Activated T-helper 2 cell treated with anti-CD3 and anti-CD28 coated beads, Interferon-gamma antibody, Interleukin-2, Interleukin-4, amounts not matched to agents 10 μg/mL and 5 μg/mL and 100 μg/mL, durations not matched to agents 14 hours and 24 hours and 36 hours (primary cell): ENCODE measurements at regions not wholly inside any gene's neighbourhood (a gene's known extent, or its start where the extent isn't known, plus 50 kb on each side); places are given as distances from the start of the nearest gene placed in this dataset.

Experiments used
- DNase-seq: peaks from one replicate; pipeline ENCODE4 v3.0.0; 2021; ENCODE audit warnings: low spot score
- H3K27ac Mint-ChIP-seq: one replicate; pipeline ENCODE4 v1.8.0; 2021; ENCODE audit warnings: mixed read lengths
- H3K27me3 Mint-ChIP-seq: one replicate; pipeline ENCODE4 v1.8.0; 2021; ENCODE audit warnings: low read depth, mixed read lengths
- H3K36me3 Mint-ChIP-seq: one replicate; pipeline ENCODE4 v1.8.0; 2021; ENCODE audit warnings: low read depth, mixed read lengths
- H3K4me1 Mint-ChIP-seq: one replicate; pipeline ENCODE4 v1.8.0; 2021; ENCODE audit warnings: low read depth, mixed read lengths
- H3K4me3 Mint-ChIP-seq: one replicate; pipeline ENCODE4 v1.8.0; 2021; ENCODE audit warnings: low read depth, mild to moderate bottlenecking, moderate library complexity, mixed read lengths
- H3K9me3 Mint-ChIP-seq: one replicate; pipeline ENCODE4 v1.8.0; 2021; ENCODE audit warnings: mixed read lengths
- intact Hi-C: fragments of 100-400 bp; cut with micrococcal nuclease; formaldehyde crosslinking; loops from one replicate; pipeline ENCODE4 v1.15.1; 2023

DNA sequence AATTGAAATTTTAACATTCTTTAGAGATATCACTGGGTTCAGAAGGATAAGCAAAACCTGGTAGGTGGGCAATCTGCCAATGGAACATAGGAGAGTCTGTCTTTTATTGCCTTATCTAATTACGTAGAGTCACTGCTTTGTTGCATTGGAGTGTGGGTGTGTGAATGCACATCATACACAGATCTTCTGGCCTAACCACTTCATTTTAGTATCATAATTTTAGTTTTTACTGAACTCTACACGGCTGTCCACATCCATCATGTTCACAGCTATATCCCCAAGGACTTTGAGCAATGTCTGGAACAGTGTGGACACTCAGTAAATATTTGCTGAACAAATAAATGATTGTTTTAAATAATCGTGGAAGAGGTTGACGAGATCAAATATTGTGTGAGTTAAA, 104.6 kb upstream of the AKIRIN2 start:
- no peak overlapping the region for H3K4me3 Mint-ChIP-seq
- H3K36me3 Mint-ChIP-seq: no peaks in the 10 kb centered on the region
- H3K4me1 Mint-ChIP-seq: peaks cover 11% of the 10 kb centered on the region
- intact Hi-C loops: no loop called here
- peaks cover 4% of the 10 kb centered on the region for H3K27me3 Mint-ChIP-seq
- H3K9me3 Mint-ChIP-seq: no peaks in the 10 kb centered on the region
- H3K27ac Mint-ChIP-seq: no peak overlapping the region
- no peak for DNase-seq

DNA sequence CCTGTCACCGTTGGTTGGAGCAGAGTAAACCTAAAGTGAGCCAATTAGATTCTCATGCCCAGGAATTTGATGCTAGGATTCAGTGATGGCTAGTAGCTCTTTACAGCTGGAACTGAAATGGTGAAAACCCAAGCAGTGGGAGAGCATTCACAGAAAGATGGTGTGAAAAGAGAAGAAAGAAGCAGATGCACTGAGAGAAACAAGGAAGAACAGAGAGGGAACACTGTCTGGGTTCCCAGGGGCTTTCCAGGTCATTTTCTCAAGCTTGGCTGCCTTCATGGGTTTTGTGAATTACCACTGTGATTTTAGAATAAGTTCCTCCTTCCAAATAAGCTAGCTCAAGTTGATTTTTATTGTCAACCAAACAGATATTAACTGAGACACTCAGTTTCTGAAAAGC, 104.1 kb upstream of the AKIRIN2 start:
- no peaks in the 10 kb centered on the region for H3K36me3 Mint-ChIP-seq
- H3K27ac Mint-ChIP-seq: no peak overlapping the region
- intact Hi-C loops: no loop called here
- peaks cover 9% of the 10 kb centered on the region for H3K27me3 Mint-ChIP-seq
- no peak for DNase-seq
- H3K4me1 Mint-ChIP-seq: peaks cover 11% of the 10 kb centered on the region
- no peak overlapping the region for H3K4me3 Mint-ChIP-seq
- no peaks in the 10 kb centered on the region for H3K9me3 Mint-ChIP-seq

GRCh38 chr6:87803791-87804190, 101.8 kb upstream of the AKIRIN2 start:
- intact Hi-C loops: no loop called here
- H3K4me3 Mint-ChIP-seq: no peak overlapping the region

DNA sequence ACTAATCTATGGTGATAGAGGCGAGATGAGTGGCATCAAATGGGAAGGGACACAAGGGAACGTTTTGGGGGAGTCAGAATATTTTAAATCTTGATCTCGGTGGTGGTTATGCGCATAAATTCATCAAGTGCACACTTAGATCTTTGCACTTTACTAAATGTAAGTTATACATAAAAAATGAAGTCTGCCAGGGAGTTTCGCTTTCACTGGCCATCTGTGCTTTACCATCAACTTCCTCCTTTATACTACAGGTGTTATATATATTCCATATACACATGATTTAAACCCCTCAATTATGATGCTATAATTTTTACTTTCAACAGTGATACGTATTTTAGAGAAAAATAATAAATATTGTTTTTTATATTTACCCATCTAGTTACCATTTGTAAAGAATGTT, 97.6 kb upstream of the AKIRIN2 start:
- no peaks in the 10 kb centered on the region for H3K9me3 Mint-ChIP-seq
- H3K4me3 Mint-ChIP-seq: no peak overlapping the region
- no peaks in the 10 kb centered on the region for H3K36me3 Mint-ChIP-seq
- intact Hi-C loops: no loop called here
- no peak overlapping the region for H3K27ac Mint-ChIP-seq
- H3K4me1 Mint-ChIP-seq: peaks cover 2% of the 10 kb centered on the region
- DNase-seq: no peak
- peaks cover 22% of the 10 kb centered on the region for H3K27me3 Mint-ChIP-seq

More at GRCh38 chr6:87803791-87804190, 101.8 kb upstream of the AKIRIN2 start:
- DNase-seq: no peak
- no peaks in the 10 kb centered on the region for H3K9me3 Mint-ChIP-seq
- no peaks in the 10 kb centered on the region for H3K36me3 Mint-ChIP-seq
- H3K4me1 Mint-ChIP-seq: peaks cover 9% of the 10 kb centered on the region
- H3K27ac Mint-ChIP-seq: no peak overlapping the region
- peaks cover 14% of the 10 kb centered on the region for H3K27me3 Mint-ChIP-seq

DNA sequence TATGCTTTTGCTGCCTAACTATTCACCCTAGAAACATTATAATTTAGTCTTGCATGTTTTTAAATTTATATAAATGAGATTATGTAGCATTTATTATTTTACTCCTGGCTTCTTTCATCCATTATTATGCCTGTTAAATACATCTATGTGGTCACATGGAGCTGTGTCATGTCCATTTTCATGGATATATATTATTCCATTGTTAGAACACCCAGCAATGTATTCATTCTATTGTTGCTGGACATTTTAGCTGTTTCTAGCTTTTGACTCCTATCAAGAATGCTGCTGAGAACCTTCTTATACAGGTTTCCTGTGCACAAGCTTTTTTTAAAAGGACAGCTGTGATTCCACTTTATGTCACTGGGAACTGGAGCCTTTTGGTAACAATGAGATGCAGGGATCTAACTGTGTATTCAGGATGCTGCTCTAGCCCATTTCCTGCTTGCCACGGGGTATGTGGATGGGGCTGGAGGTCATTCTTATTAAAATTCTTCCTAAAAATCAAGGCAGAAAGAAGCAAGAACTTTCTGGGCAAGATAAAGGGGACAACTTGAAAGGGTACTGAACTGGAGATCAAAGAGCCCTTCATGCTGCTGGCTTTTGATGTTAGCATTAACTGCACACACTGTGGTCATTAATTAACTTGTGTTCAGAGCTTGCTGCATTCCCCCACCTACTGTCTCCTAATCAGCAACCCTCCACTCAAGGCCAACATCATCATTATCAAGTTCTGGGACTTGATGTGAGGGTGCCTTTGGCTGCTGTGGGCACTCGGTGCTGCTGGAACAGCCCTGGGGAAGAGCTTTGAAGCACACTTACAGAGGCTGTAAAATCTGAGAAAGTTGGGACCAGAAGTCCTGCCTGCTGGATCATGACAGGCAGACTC, 96.6 kb upstream of the AKIRIN2 start:
- H3K36me3 Mint-ChIP-seq: no peaks in the 10 kb centered on the region
- DNase-seq: no peak
- intact Hi-C loops: no loop called here
- H3K4me1 Mint-ChIP-seq: peaks cover 2% of the 10 kb centered on the region
- H3K27me3 Mint-ChIP-seq: peaks cover 26% of the 10 kb centered on the region
- no peak overlapping the region for H3K27ac Mint-ChIP-seq
- H3K9me3 Mint-ChIP-seq: no peaks in the 10 kb centered on the region
- H3K4me3 Mint-ChIP-seq: no peak overlapping the region

DNA sequence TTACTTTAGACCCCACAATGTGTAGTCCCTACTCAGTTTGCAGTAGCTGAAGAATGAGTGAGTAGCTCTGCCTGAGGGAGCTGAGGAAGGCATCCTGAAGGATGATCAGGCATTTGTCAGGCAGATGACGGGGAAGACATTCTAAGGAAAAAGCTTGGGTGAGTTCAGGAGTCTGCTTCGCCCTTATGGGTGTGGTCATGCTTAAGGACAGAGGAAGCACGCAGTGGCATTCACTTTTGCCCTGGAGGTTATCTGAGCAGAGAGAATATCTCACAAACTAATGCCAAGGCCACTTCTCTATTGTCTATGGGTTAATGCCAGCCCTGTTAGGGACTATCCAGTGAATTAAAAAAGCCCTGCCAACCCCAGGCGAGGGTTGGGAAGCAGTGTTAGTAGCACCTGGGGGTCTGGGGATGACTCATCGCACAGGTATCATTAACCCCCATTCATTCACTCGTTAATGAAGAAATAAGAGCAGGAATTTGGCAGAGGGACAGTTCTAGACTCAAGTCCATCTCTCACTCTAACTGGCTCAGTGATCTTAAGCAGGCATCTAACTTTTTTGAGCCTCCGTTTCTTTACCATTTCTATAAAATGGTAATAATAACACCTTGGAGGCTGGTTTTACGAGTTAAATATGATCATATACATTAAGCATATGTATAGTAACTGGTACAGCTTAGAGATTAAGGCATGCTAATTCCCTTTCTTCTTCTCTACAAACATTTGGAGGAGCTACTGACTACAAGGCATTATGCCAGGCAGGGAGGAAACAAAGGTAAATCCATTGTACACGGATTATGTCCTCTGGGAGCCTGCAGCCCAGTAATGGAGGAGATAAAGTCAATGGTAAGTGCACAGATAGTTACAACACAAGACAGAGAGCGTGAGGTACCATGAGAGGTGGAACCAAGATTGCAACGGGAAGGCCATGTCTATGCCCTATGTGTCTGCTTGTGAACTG, 93.2 kb upstream of the AKIRIN2 start:
- intact Hi-C loops: no loop called here
- DNase-seq: no peak
- Mint-ChIP-seq H3K4me3 (no peak overlapping the region), H3K36me3 (no peaks in the 10 kb centered on the region), H3K27me3 (peaks cover 24% of the 10 kb centered on the region), H3K27ac (no peak overlapping the region), H3K9me3 (no peaks in the 10 kb centered on the region), H3K4me1 (peaks cover 2% of the 10 kb centered on the region)

GRCh38 chr6:87793315-87793714, 91.3 kb upstream of the AKIRIN2 start:
- Mint-ChIP-seq H3K27ac (no peak overlapping the region), H3K27me3 (peaks cover 23% of the 10 kb centered on the region), H3K36me3 (no peaks in the 10 kb centered on the region), H3K4me3 (no peak overlapping the region), H3K9me3 (no peaks in the 10 kb centered on the region), H3K4me1 (no peaks in the 10 kb centered on the region)
- intact Hi-C loops: no loop called here
- no peak for DNase-seq

DNA sequence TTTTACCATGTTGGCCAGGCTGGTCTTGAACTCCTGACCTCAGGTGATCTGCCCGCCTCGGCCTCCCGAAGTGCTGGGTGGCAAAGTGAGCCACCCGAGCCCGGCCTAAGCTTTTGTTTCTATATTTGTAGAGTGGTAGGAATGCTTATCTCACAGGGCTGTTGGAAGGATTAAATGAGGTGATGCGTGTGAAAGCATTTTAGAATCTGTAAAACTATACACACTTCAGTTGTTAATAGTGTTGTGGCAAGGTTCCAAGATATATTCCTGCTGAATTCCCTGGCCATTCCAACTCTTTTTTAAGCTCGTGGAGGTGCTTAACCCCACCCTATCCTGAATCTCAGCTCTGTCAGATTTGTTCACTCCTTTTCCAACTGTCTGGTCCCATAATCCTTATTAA, 89.9 kb upstream of the AKIRIN2 start:
- Mint-ChIP-seq H3K36me3 (no peaks in the 10 kb centered on the region), H3K4me1 (no peaks in the 10 kb centered on the region), H3K27ac (no peak overlapping the region), H3K9me3 (no peaks in the 10 kb centered on the region), H3K4me3 (no peak overlapping the region), H3K27me3 (peaks cover 30% of the 10 kb centered on the region)
- intact Hi-C loops: no loop called here
- DNase-seq: no peak

DNA sequence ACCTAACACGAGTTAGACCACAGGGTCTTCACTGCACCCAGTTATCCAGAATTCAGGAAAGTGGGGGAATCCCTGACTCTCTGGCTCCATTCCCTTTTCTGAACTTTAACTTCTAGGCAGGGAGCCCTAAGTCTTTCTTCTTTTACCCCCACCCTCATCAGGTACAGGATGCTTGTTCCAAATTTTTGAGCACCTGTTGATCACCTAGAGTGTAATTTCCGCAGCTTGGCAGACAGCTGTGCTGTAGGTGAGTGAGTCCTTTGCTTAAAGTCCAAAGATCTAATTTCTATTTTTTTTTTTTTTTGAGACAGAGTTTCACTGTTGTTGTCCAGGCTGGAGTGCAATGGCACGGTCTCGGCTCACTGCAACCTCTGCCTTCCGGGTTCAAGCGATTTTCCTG, 89.5 kb upstream of the AKIRIN2 start:
- Mint-ChIP-seq H3K9me3 (no peaks in the 10 kb centered on the region), H3K4me3 (no peak overlapping the region), H3K27me3 (peaks cover 33% of the 10 kb centered on the region), H3K36me3 (no peaks in the 10 kb centered on the region), H3K27ac (no peak overlapping the region), H3K4me1 (no peaks in the 10 kb centered on the region)
- no peak for DNase-seq
- intact Hi-C loops: no loop called here

GRCh38 chr6:87791029-87791428, 89.0 kb upstream of the AKIRIN2 start:
- no peaks in the 10 kb centered on the region for H3K4me1 Mint-ChIP-seq
- H3K36me3 Mint-ChIP-seq: no peaks in the 10 kb centered on the region
- no peaks in the 10 kb centered on the region for H3K9me3 Mint-ChIP-seq
- no peak overlapping the region for H3K4me3 Mint-ChIP-seq
- intact Hi-C loops: no loop called here
- H3K27ac Mint-ChIP-seq: no peak overlapping the region
- no peak for DNase-seq
- H3K27me3 Mint-ChIP-seq: peaks cover 34% of the 10 kb centered on the region

DNA sequence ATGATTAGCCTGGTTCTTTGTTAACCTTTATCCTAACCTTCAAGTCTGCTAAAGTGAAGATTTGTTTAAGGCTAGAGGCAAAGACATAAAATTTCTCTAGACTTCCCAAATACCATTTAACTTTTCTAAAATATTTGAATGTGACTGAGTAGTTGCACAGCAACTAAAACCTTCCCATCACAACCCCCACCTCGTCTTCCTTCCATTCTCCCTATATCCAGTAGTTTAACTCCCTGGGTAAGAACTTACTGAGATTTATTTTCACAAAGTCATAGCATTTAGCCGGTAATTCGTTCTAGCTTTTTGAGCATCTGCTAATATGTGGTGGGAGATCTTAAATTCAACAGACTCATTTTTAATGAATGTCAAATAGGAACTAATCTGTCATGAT, 87.9 kb upstream of the AKIRIN2 start:
- Mint-ChIP-seq H3K4me1 (no peaks in the 10 kb centered on the region), H3K4me3 (no peak overlapping the region), H3K36me3 (no peaks in the 10 kb centered on the region), H3K27ac (no peak overlapping the region), H3K27me3 (peaks cover 32% of the 10 kb centered on the region), H3K9me3 (no peaks in the 10 kb centered on the region)
- DNase-seq: no peak
- intact Hi-C loops: no loop called here

GRCh38 chr6:87789198-87789899, 87.3 kb upstream of the AKIRIN2 start:
- H3K27ac Mint-ChIP-seq: no peak overlapping the region

More at GRCh38 chr6:87789198-87789899, 87.3 kb upstream of the AKIRIN2 start:
- no peaks in the 10 kb centered on the region for H3K36me3 Mint-ChIP-seq
- no peaks in the 10 kb centered on the region for H3K9me3 Mint-ChIP-seq
- peaks cover 30% of the 10 kb centered on the region for H3K27me3 Mint-ChIP-seq
- no peaks in the 10 kb centered on the region for H3K4me1 Mint-ChIP-seq
- intact Hi-C loops: no loop called here
- DNase-seq: no peak
- H3K4me3 Mint-ChIP-seq: no peak overlapping the region
